Trophoblast cell (in vitro differentiated cells and primary cell): ENCODE measurements at regions not wholly inside any gene's neighbourhood (a gene's known extent, or its start where the extent isn't known, plus 50 kb on each side); places are given as distances from the start of the nearest gene placed in this dataset.

Experiments used
- DNase-seq, 2 donors: peaks; one replicate each; pipeline ENCODE4 v3.0.0-alpha.2; 2016
- H2AFZ ChIP-seq: 2 replicates; pipeline ENCODE4 v1.6.1; 2013; ENCODE audit warnings: low read length, moderate library complexity, mild to moderate bottlenecking; ENCODE audit not compliant: insufficient read depth, poor library complexity
- H2AK5ac ChIP-seq: 2 replicates; pipeline ENCODE4 v1.6.1; 2013; ENCODE audit warnings: mild to moderate bottlenecking, low read length
- H2BK120ac ChIP-seq: 2 replicates; pipeline ENCODE4 v1.6.1; 2013; ENCODE audit warnings: low read length, mild to moderate bottlenecking, moderate library complexity; ENCODE audit not compliant: insufficient read depth, poor library complexity
- H2BK12ac ChIP-seq: 2 replicates; pipeline ENCODE4 v1.6.1; 2013; ENCODE audit warnings: mild to moderate bottlenecking, low read length, moderate library complexity
- H2BK5ac ChIP-seq: 2 replicates; pipeline ENCODE4 v1.6.1; 2013; ENCODE audit warnings: low read length, low read depth, moderate library complexity, mild to moderate bottlenecking; ENCODE audit not compliant: poor library complexity
- H3K14ac ChIP-seq: 2 replicates; pipeline ENCODE4 v1.6.1; 2013; ENCODE audit warnings: mild to moderate bottlenecking, low read length
- H3K18ac ChIP-seq: 2 replicates; pipeline ENCODE4 v1.6.1; 2013; ENCODE audit warnings: mild to moderate bottlenecking, low read length
- H3K23ac ChIP-seq: 2 replicates; pipeline ENCODE4 v1.6.1; 2013; ENCODE audit warnings: low read length
- H3K27ac ChIP-seq: 2 replicates; pipeline ENCODE4 v1.5.1; 2013; ENCODE audit warnings: low read depth, mild to moderate bottlenecking, inconsistent platforms, low read length, moderate library complexity
- H3K27me3 ChIP-seq: 2 replicates; pipeline ENCODE4 v1.6.1; 2013; ENCODE audit warnings: inconsistent platforms, mild to moderate bottlenecking, low read length, moderate library complexity; ENCODE audit not compliant: insufficient read depth
- H3K36me3 ChIP-seq, 2 experiments: 1 replicate in 1 of 2; 2 replicates in 1 of 2; pipeline ENCODE4 v1.6.1; 2013; ENCODE audit warnings: low read length in 2 of 2, mild to moderate bottlenecking in 2 of 2, moderate library complexity in 1 of 2; ENCODE audit not compliant: insufficient read depth in 2 of 2, control insufficient read depth in 1 of 2
- H3K4ac ChIP-seq: 2 replicates; pipeline ENCODE4 v1.6.1; 2013; ENCODE audit warnings: low read depth, mild to moderate bottlenecking, low read length, moderate library complexity
- H3K4me1 ChIP-seq, 2 experiments: 1 replicate in 1 of 2; 2 replicates in 1 of 2; pipeline ENCODE4 v1.6.1; 2013; ENCODE audit warnings: low read length in 2 of 2, mild to moderate bottlenecking in 2 of 2, moderate library complexity in 1 of 2; ENCODE audit not compliant: insufficient read depth in 2 of 2, control insufficient read depth in 1 of 2
- H3K4me2 ChIP-seq: 2 replicates; pipeline ENCODE4 v1.6.1; 2013; ENCODE audit warnings: inconsistent platforms, mild to moderate bottlenecking, low read length, moderate library complexity
- H3K4me3 ChIP-seq: 2 replicates; pipeline ENCODE4 v1.5.1; 2013; ENCODE audit warnings: mild to moderate bottlenecking, low read depth, low read length, inconsistent platforms
- H3K79me1 ChIP-seq: one replicate; pipeline ENCODE4 v1.6.1; 2013; ENCODE audit warnings: low read length
- H3K79me2 ChIP-seq: 2 replicates; pipeline ENCODE4 v1.6.1; 2013; ENCODE audit warnings: low read length, mild to moderate bottlenecking; ENCODE audit not compliant: control insufficient read depth, insufficient read depth, poor library complexity
- H3K9ac ChIP-seq: 2 replicates; pipeline ENCODE4 v1.6.1; 2013; ENCODE audit warnings: mild to moderate bottlenecking, low read length
- H3K9me3 ChIP-seq: 2 replicates; pipeline ENCODE4 v1.6.1; 2013; ENCODE audit warnings: low read depth, mild to moderate bottlenecking, control low read depth, inconsistent platforms, low read length; ENCODE audit not compliant: insufficient read depth
- H4K12ac ChIP-seq: 2 replicates; pipeline ENCODE4 v1.6.1; 2013; ENCODE audit warnings: low read depth, mild to moderate bottlenecking, low read length, moderate library complexity
- H4K8ac ChIP-seq: 2 replicates; pipeline ENCODE4 v1.6.1; 2013; ENCODE audit warnings: low read depth, mild to moderate bottlenecking, low read length, moderate library complexity
- H4K91ac ChIP-seq: one replicate; pipeline ENCODE4 v1.6.1; 2013; ENCODE audit warnings: low read depth, mild to moderate bottlenecking, low read length, moderate library complexity
- WGBS: extraction: QIAGEN DNeasy Blood & Tissue Kit; methylation state at CpG from one replicate; pipeline ENCODE4 v1.1.7; 2013; ENCODE audit warnings: missing lambda C conversion rate; ENCODE audit not compliant: insufficient read length, insufficient coverage; ENCODE audit errors: extremely low coverage; 5-methylcytosine and 5-hydroxymethylcytosine counted together

GRCh38 chr5:154542000-154542399, 64.0 kb upstream of the HAND1 start:
- Histone ChIP-seq H3K36me3 (no peaks in the 10 kb centered on the region), H4K8ac (peak overlapping the region; percentile 50), H4K91ac (peak overlapping the region; percentile 5), H3K4me3 (no peak overlapping the region), H2BK5ac (no peak overlapping the region), H3K4ac (no peak overlapping the region), H3K14ac (peak overlapping the region; percentile 28), H2BK120ac (peak overlapping the region; percentile 19), H2AK5ac (peak overlapping the region; percentile 70), H3K79me1 (peaks cover 9% of the 10 kb centered on the region), H3K9me3 (no peaks in the 10 kb centered on the region), H3K4me2 (no peak overlapping the region), H3K27me3 (no peaks in the 10 kb centered on the region), H2AFZ (peak overlapping the region; percentile 25), H3K27ac (no peak overlapping the region), H3K9ac (no peak overlapping the region), H3K18ac (peak overlapping the region; percentile 48), H2BK12ac (peak overlapping the region; percentile 89), H3K4me1 (peaks cover 5 to 10% of the 10 kb centered on the region in 2 experiments), H4K12ac (no peak overlapping the region), H3K79me2 (no peaks in the 10 kb centered on the region), H3K23ac (no peak overlapping the region)
- no CpG with 5 or more reads among the region's 6 CpGs for WGBS
- no peak for DNase-seq

- Histone ChIP-seq H4K12ac (no peak overlapping the region), H3K18ac (peak overlapping the region; percentile 48), H2BK120ac (peak overlapping the region; percentile 65), H3K14ac (peak overlapping the region; percentile 28), H3K79me1 (peaks cover 9% of the 10 kb centered on the region), H2AFZ (peak overlapping the region; percentile 25), H3K23ac (no peak overlapping the region), H2BK5ac (no peak overlapping the region), H3K27me3 (no peaks in the 10 kb centered on the region), H3K9ac (no peak overlapping the region), H3K4me1 (peaks cover 5 to 10% of the 10 kb centered on the region in 2 experiments), H3K36me3 (no peaks in the 10 kb centered on the region), H3K4me2 (no peak overlapping the region), H4K91ac (peak overlapping the region; percentile 74), H3K27ac (no peak overlapping the region), H3K79me2 (no peaks in the 10 kb centered on the region), H3K4me3 (no peak overlapping the region), H3K4ac (peak overlapping the region; percentile 9), H3K9me3 (no peaks in the 10 kb centered on the region), H2AK5ac (peak overlapping the region; percentile 70), H4K8ac (peak overlapping the region; percentile 67), H2BK12ac (peak overlapping the region; percentile 89)
- no CpG with 5 or more reads among the region's 11 CpGs for WGBS
- no peak for DNase-seq
These were observed 63.5 kb upstream of the HAND1 start for GRCh38 chr5:154541553-154541952.

GRCh38 chr5:154540600-154540999, 62.6 kb upstream of the HAND1 start:
- H3K36me3 ChIP-seq = no peaks in the 10 kb centered on the region
- no CpG with 5 or more reads among the region's 1 CpG for WGBS
- peaks cover 9% of the 10 kb centered on the region for H3K79me1 ChIP-seq
- no peak overlapping the region for H3K4ac ChIP-seq
- H3K27me3 ChIP-seq = no peaks in the 10 kb centered on the region
- no peak overlapping the region for H2BK12ac ChIP-seq
- H3K23ac ChIP-seq = no peak overlapping the region
- DNase-seq = no peak
- no peak overlapping the region for H2AK5ac ChIP-seq
- no peak overlapping the region for H4K12ac ChIP-seq
- no peak overlapping the region for H2BK5ac ChIP-seq
- H3K18ac ChIP-seq = no peak overlapping the region
- H2BK120ac ChIP-seq = no peak overlapping the region
- H3K9ac ChIP-seq = no peak overlapping the region
- no peaks in the 10 kb centered on the region for H3K9me3 ChIP-seq
- H3K4me1 ChIP-seq = peaks cover 5 to 10% of the 10 kb centered on the region in 2 experiments
- peak overlapping the region; percentile 9 for H4K91ac ChIP-seq
- H3K14ac ChIP-seq = no peak overlapping the region
- H2AFZ ChIP-seq = no peak overlapping the region
- no peak overlapping the region for H3K4me3 ChIP-seq
- H3K4me2 ChIP-seq = no peak overlapping the region
- no peak overlapping the region for H4K8ac ChIP-seq
- no peak overlapping the region for H3K27ac ChIP-seq
- H3K79me2 ChIP-seq = no peaks in the 10 kb centered on the region

- Histone ChIP-seq H2BK120ac (no peak overlapping the region), H4K12ac (no peak overlapping the region), H3K18ac (no peak overlapping the region), H3K9me3 (no peaks in the 10 kb centered on the region), H2AFZ (no peak overlapping the region), H3K4me2 (no peak overlapping the region), H4K8ac (no peak overlapping the region), H3K4me3 (no peak overlapping the region), H3K79me2 (no peaks in the 10 kb centered on the region), H3K4me1 (peaks cover 9 to 10% of the 10 kb centered on the region in 2 experiments), H3K23ac (no peak overlapping the region), H2BK12ac (no peak overlapping the region), H3K4ac (no peak overlapping the region), H2BK5ac (no peak overlapping the region), H4K91ac (no peak overlapping the region), H2AK5ac (peak overlapping the region; percentile 33), H3K79me1 (peaks cover 7% of the 10 kb centered on the region), H3K36me3 (no peaks in the 10 kb centered on the region), H3K27ac (no peak overlapping the region), H3K9ac (no peak overlapping the region), H3K14ac (no peak overlapping the region), H3K27me3 (no peaks in the 10 kb centered on the region)
- no peak for DNase-seq
- no CpG with 5 or more reads among the region's 6 CpGs for WGBS
These were observed 60.5 kb upstream of the HAND1 start for GRCh38 chr5:154538492-154538891.
